PFSK-1 (cell line): ENCODE measurements at regions not wholly inside any gene's neighbourhood (a gene's known extent, or its start where the extent isn't known, plus 50 kb on each side); places are given as distances from the start of the nearest gene placed in this dataset.

ENCODE experiments used
- FOXP2 ChIP-seq: optimal IDR thresholded peaks from 2 replicates; pipeline ENCODE3; 2011; ENCODE audit warnings: borderline replicate concordance, control low read depth, inconsistent platforms; ENCODE audit not compliant: insufficient read depth; ENCODE audit errors: extremely low read length, extremely low read depth
- POLR2AphosphoS5 ChIP-seq: IDR thresholded peaks from 2 replicates; pipeline ENCODE4 v1.6.1; 2012; ENCODE audit warnings: low read depth, mild to moderate bottlenecking, control low read depth, low read length, moderate library complexity
- SIN3A ChIP-seq: IDR thresholded peaks from 2 replicates; pipeline ENCODE4 v1.6.1; 2012; ENCODE audit warnings: mild to moderate bottlenecking, low read length, moderate library complexity, borderline replicate concordance; ENCODE audit not compliant: insufficient read depth
- TAF1 ChIP-seq: IDR thresholded peaks from 2 replicates; pipeline ENCODE4 v1.6.1; 2012; ENCODE audit warnings: low read length, control low read depth, borderline replicate concordance; ENCODE audit not compliant: insufficient read depth
- TF ChIP-seq, protein P1 (sequence below), 2 experiments: IDR thresholded peaks; 2 replicates each; pipeline versions ENCODE4 v1.6.1 to v1.8.0; 2011 to 2012; ENCODE audit warnings: low read depth in 2 of 2, low read length in 2 of 2, control low read depth in 1 of 2, inconsistent platforms in 1 of 2, mild to moderate bottlenecking in 1 of 2, moderate library complexity in 1 of 2; ENCODE audit not compliant: insufficient read depth in 1 of 2

DNA sequence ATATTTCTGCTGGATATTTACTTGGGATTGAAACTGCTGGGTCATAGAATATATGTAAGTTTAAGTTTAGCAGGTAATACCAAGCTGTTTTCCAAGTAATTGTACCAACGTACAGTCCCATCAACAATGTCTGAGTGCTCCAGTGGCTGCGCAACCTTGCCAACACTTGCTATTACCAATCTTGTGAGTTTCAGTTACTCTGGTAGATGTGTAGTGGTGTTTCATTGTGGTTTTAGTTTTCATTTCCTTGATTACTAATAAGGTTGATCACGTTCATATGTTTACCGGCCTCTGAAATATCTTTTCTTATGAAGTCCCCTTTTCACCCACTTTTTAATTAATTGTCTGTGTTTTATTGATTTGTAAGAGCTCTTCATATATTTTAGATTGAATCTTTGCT, 370.6 kb upstream of the CADM1 start:
- TF ChIP-seq, protein P1, sequence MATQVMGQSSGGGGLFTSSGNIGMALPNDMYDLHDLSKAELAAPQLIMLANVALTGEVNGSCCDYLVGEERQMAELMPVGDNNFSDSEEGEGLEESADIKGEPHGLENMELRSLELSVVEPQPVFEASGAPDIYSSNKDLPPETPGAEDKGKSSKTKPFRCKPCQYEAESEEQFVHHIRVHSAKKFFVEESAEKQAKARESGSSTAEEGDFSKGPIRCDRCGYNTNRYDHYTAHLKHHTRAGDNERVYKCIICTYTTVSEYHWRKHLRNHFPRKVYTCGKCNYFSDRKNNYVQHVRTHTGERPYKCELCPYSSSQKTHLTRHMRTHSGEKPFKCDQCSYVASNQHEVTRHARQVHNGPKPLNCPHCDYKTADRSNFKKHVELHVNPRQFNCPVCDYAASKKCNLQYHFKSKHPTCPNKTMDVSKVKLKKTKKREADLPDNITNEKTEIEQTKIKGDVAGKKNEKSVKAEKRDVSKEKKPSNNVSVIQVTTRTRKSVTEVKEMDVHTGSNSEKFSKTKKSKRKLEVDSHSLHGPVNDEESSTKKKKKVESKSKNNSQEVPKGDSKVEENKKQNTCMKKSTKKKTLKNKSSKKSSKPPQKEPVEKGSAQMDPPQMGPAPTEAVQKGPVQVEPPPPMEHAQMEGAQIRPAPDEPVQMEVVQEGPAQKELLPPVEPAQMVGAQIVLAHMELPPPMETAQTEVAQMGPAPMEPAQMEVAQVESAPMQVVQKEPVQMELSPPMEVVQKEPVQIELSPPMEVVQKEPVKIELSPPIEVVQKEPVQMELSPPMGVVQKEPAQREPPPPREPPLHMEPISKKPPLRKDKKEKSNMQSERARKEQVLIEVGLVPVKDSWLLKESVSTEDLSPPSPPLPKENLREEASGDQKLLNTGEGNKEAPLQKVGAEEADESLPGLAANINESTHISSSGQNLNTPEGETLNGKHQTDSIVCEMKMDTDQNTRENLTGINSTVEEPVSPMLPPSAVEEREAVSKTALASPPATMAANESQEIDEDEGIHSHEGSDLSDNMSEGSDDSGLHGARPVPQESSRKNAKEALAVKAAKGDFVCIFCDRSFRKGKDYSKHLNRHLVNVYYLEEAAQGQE (IDR thresholded peaks at IDR 0.05; ENCODE audit: insufficient read depth in 1 of 2, low read depth in 2 of 2, low read length in 2 of 2) = no peak
- no peak for TF ChIP-seq TAF1
- TF ChIP-seq POLR2AphosphoS5 = no peak
- TF ChIP-seq FOXP2 = no peak
- TF ChIP-seq SIN3A = no peak

DNA sequence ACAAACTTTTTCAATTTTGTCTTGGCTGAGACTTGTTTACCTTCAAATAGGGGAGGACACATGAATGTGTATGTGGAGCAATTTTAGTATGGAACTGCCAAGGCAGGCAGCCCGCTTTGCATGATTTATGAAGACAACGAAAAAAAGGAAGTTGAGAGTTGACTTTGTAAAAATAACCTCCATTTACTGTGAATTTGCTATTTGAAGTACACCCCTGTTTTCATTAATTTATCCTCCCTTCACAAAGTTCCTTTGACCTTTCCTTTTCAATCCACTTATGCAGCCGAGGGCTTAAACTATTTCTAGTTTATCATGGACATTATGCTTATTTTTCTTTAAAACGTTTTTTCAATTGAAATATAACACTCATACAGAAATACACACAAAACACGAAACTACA, 369.6 kb upstream of the CADM1 start:
- TF ChIP-seq FOXP2 = no peak
- no peak for TF ChIP-seq TAF1
- TF ChIP-seq POLR2AphosphoS5 = no peak
- TF ChIP-seq, protein P1 (IDR thresholded peaks at IDR 0.05; ENCODE audit: insufficient read depth in 1 of 2, low read depth in 2 of 2, low read length in 2 of 2) = no peak
- TF ChIP-seq SIN3A = no peak

DNA sequence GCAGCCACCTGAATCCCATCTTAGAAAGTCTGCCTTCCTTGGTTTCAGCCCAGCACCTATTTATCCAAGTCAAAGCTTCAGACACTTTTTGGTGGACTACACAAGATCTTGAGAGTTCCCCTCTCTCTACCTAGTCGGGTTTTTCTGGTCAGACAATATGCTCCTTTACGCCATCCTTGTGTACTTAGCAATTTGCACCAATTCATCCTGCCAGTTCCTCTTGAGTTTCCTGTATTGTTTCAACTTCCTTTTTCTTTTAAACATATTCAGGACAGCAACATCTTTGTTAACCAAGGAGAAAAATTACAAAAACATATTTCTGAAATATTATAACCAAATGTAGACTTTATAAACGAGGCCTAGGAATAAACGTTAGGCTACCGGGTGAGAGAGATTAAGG, 368.2 kb upstream of the CADM1 start:
- TF ChIP-seq, protein P1 (IDR thresholded peaks at IDR 0.05; ENCODE audit: insufficient read depth in 1 of 2, low read depth in 2 of 2, low read length in 2 of 2) = no peak
- TF ChIP-seq TAF1 (no peak), SIN3A (no peak), FOXP2 (no peak), POLR2AphosphoS5 (no peak)

DNA sequence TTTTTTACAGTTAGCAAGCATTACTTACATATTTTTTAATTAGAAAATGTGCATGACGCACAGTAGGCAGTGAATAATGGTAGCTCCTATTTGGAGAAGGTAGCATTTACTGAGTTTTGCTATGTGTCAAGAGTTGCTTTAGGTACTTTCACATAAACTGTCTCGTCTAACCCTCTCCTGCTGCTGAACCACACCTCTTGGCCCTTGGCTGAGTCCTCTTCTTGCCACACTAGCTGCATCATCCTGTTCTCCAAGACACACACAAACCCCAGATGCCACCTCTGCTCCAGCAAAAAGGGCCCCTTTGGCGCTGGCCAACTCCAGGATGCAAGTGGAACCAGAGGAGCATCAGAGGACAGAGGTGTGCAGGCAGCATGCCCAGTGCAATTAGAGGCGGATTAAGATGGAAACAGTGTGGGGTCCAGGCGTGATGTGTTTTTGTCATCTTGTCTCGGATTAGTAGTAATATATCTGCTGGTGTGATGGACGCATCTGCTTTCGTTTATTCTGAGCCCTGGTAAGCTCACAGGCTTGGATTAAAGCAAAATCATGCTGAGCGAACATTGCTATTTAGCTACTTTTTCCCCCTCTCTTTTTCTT, 367.0 kb upstream of the CADM1 start:
- no peak for TF ChIP-seq POLR2AphosphoS5
- no peak for TF ChIP-seq TAF1
- TF ChIP-seq FOXP2 = no peak
- no peak for TF ChIP-seq SIN3A
- TF ChIP-seq, protein P1 (IDR thresholded peaks at IDR 0.05; ENCODE audit: insufficient read depth in 1 of 2, low read depth in 2 of 2, low read length in 2 of 2) = no peak

DNA sequence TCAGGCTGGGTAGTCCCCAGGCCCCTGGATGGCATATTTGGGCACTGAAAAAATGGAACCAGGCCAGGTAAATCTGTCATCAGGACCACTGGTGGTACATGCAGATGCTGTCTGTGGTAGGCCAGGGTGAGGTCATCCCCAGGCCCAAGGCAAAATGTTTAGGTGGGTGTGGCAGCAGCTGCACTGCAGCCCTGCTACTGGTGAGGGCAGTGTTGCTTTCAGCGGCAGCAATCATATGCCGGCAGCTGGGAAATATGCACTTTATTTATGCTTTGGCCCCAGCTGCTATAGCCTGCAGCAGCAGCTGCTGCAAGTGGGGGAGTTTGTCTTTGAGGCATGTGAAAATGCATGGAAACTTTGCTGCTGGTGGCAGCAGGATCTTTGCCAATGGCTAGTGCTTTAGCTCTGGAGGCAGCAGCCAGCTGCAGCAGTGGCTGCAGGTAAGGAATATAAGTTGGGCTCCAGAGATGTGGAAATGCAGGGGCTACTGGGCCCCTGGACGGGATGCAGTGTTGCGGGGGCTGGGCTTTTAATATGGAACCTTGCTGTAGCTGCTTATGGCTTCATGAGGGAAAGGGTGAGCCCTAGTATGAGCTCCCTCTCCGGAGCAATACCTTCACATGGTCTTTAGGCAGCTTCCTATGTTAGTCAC, 365.7 kb upstream of the CADM1 start:
- no peak for TF ChIP-seq TAF1
- TF ChIP-seq SIN3A = no peak
- TF ChIP-seq FOXP2 = no peak
- TF ChIP-seq, protein P1 (IDR thresholded peaks at IDR 0.05; ENCODE audit: insufficient read depth in 1 of 2, low read depth in 2 of 2, low read length in 2 of 2) = no peak
- no peak for TF ChIP-seq POLR2AphosphoS5
